ENCODE measurements at regions not wholly inside any gene's neighbourhood (a gene's known extent, or its start where the extent isn't known, plus 50 kb on each side); places are given as distances from the start of the nearest gene placed in this dataset.

GRCh38 chr9:89917861-89918260 lies 313.0 kb downstream of the GADD45G start:
- Histone ChIP-seq H3K36me3 (no peaks in the 10 kb centered on the region), H3K4me3 (no peak overlapping the region), H3K9me3 (no peaks in the 10 kb centered on the region), H3K27me3 (no peaks in the 10 kb centered on the region), H3K4me1 (peaks cover 0 to 22% (median 0%) of the 10 kb centered on the region in 9 donors), H3K27ac (no peak overlapping the region)
- TF ChIP-seq CTCF (IDR thresholded peaks at IDR 0.05): no peak
- intact Hi-C loops (cut with DNase I): loop anchor here in 7 of 10 donors (2.0 to 10.0 kb wide), 5 partner anchors 123 to 316 kb away; no protein-coding TSS in a partner anchor
- no peak for DNase-seq
- no peak for ATAC-seq
- 97 to 99% methylated on average over 9 of the region's 9 CpGs for WGBS, 2 donors

GRCh38 chr9:89919171-89919681 lies 314.4 kb downstream of the GADD45G start:
- ATAC-seq (peak; percentile 86 to 95 (median 94)), DNase-seq (peak; percentile 33 to 56)
- H3K36me3 ChIP-seq: no peaks in the 10 kb centered on the region
- H3K4me3 ChIP-seq: no peak overlapping the region
- H3K4me1 ChIP-seq: peaks cover 0 to 22% (median 0%) of the 10 kb centered on the region in 9 donors
- no peak overlapping the region for H3K27ac ChIP-seq
- TF ChIP-seq CTCF (IDR thresholded peaks at IDR 0.05): peak; percentile 4 to 71 (median 52)
- intact Hi-C loops (cut with DNase I): loop anchor here in 7 of 10 donors (2.0 to 10.0 kb wide), 5 partner anchors 124 to 317 kb away; no protein-coding TSS in a partner anchor
- 48 to 56% methylated on average over 12 of the region's 12 CpGs for WGBS, 2 donors
- H3K27me3 ChIP-seq: peaks cover 0 to under 1% (median 0%) of the 10 kb centered on the region in 7 donors
- H3K9me3 ChIP-seq: no peaks in the 10 kb centered on the region

- Histone ChIP-seq H3K4me3 (no peak overlapping the region), H3K4me1 (peaks cover 0 to 22% (median 0%) of the 10 kb centered on the region in 9 donors), H3K27ac (no peak overlapping the region), H3K27me3 (peaks cover 0 to 6% (median 0%) of the 10 kb centered on the region in 7 donors), H3K36me3 (no peaks in the 10 kb centered on the region), H3K9me3 (no peaks in the 10 kb centered on the region)
- DNase-seq (no peak), ATAC-seq (no peak)
- WGBS, 2 donors: 93% methylated on average over 5 of the region's 5 CpGs
- no peak for TF ChIP-seq CTCF (IDR thresholded peaks at IDR 0.05)
- intact Hi-C loops (cut with DNase I): loop anchor here in 7 of 10 donors (1.0 to 10.0 kb wide), 7 partner anchors 40 to 318 kb away; partner anchors contain the start of gene GADD45G (in 1 of the 7)
Observed at GRCh38 chr9:89920131-89920530, 315.3 kb downstream of the GADD45G start.

- Histone ChIP-seq H3K27ac (no peak overlapping the region), H3K27me3 (peaks cover 0 to 6% (median 0%) of the 10 kb centered on the region in 7 donors), H3K36me3 (no peaks in the 10 kb centered on the region), H3K9me3 (no peaks in the 10 kb centered on the region), H3K4me1 (peaks cover 0 to 20% (median 0%) of the 10 kb centered on the region in 9 donors), H3K4me3 (no peak overlapping the region)
- intact Hi-C loops (cut with DNase I): loop anchor here in 7 of 10 donors (1.0 to 10.0 kb wide), 7 partner anchors 39 to 319 kb away; partner anchors contain the start of gene GADD45G (in 1 of the 7)
- DNase-seq: no peak
- 88 to 91% methylated on average over 8 of the region's 8 CpGs for WGBS, 2 donors
- TF ChIP-seq CTCF (IDR thresholded peaks at IDR 0.05): no peak
- ATAC-seq: no peak
Observed at GRCh38 chr9:89920951-89921350, 316.1 kb downstream of the GADD45G start.
